ENCODE measurements at regions not wholly inside any gene's neighbourhood (a gene's known extent, or its start where the extent isn't known, plus 50 kb on each side); places are given as distances from the start of the nearest gene placed in this dataset.

DNA sequence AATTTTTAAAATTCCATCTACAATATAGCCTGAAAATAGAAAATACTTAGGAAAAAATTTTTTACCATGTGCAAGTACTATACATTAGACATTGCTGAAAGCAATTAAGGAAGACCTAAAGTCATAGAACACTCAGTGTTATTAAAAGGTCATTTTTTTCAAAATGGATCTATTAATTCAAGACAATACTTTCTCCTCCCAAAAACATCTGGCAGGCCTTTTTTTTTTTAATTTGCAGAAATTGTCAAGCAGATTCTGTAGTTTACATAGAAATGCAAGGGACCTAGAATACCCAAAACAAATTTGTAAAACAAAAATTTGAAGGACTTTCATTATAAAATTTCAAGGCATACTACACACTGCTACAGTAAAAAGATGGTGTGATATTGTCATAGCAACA lies 238.4 kb upstream of the VEPH1 start:
- DNase-seq = no peak

DNA sequence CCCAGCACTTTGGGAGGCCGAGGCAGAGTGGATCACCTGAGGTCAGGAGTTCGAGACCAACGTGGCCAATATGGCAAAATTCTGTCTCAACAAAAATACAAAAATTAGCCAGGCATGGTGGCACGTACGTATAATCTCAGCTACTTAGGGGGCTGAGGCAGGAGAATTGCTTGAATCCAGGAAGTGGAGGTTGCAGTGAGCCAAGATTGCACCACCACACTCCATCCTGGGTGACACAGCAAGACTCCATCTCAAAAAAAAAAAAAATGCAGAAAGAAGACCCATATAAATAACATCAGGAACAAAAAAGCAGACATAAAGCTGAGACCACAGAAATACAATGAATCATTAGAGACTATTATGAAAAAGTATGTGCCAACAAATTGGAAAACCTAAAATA lies 235.2 kb upstream of the VEPH1 start:
- no peak for DNase-seq

DNA sequence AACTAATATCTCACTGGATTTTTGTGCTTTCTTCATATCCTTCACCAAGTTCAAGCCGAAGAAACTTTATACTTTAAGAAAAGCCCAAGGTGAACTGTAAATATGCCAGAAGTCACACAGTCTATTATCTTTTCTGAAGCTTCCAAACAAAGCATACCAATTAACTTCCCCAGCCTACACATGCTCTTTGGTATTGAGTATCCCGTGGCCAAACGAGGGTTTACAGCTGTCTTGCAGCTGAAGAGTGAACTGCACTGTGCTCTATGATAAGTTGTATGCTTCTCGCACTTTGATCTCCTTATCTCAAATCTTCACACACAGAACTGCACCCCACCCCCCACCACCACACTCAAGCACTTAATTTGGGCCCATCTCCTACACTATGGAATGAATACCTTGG lies 215.6 kb upstream of the VEPH1 start:
- no peak for DNase-seq

DNA sequence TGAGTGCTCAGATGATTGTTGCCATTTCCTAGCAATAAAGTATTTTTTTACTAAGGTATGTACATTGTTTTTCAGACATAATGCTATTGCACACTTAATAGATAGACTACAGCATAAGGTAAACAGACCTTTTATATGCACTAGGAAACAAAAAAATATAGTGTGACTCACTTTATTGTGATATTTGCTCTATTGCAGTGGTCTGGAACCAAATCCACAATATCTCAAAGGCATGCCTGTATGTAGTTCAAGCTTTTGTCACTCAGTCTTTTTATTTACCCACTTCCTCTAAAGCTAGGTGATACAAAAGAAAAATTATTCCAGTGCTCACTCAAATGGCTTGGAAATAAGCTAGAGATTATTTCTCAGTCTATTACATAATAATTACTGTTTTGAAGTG lies 209.9 kb upstream of the VEPH1 start:
- DNase-seq = no peak

DNA sequence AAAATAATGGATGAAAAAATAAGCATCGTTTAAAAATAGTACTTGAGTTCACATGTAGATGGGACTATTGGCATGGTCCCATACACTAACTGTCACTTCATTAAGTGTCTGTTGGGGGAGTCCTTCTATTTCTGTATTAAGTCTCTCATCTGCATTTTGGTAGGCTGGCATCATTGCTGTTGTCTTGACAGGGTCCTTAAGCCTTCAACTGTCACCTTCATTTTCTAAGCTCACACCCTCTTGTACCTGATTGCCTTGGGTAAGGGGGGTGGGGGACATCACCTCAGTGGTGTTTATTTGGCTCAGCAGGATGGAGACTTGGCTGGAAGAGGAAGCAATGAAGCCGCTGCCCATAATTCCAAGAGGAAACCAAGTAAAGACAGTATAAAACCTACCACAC lies 202.0 kb upstream of the VEPH1 start:
- no peak for DNase-seq

DNA sequence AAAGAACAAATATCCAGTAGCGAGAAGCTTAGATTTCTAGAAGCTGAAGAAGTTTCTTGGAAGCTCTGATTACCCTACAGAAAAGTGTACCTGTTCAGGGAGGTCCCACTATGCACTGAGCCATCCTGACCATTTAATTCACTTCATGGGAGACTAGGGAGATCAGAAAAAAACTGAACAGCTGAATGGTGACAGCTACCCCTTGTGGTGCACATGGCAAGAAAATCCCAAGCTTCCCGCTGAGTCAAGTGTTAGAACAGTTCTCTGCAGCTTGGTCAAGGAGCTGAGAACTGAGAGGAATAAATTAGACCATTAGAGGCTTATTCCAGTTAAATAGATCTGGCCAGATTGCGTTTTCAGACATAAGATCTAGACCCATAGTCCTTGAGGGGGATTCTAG lies 197.2 kb upstream of the VEPH1 start:
- no peak for DNase-seq

DNA sequence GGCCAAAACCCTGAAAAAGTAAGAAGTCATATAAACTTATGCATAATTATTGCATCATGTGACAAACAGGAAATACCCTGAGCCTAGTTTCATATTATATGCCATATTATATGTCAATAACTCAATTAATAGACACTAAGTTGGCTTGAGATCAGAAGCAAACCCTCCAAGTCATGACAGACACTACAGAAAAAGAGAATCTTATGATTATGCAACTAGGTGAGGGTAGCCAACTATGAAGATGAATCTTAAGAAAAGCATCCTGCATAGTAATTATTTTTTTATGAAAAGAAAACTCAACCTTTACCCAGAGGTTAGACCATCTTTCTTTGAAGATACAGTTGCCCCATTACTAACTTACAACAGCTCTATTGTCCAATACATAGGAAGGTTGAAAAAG lies 192.4 kb upstream of the VEPH1 start:
- DNase-seq = no peak

DNA sequence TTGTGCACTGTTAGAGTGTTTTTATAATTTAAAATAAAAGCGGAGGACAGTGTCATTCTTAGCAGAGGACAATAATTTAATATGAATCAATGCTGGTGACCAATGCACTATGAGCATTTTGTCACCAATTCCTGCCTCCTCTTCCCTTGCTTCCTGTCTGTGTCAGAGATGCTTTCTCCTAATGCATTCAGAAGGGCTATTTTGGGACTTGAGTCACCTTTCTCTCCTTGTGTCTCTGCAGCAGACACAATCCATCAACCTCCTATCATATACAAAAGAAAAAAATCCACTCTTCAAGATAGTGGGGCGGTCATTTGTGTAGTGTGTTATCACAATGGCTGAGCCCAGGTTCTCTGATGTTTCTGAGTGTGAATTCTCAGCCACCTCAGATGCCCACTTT lies 191.9 kb upstream of the VEPH1 start:
- DNase-seq = no peak

DNA sequence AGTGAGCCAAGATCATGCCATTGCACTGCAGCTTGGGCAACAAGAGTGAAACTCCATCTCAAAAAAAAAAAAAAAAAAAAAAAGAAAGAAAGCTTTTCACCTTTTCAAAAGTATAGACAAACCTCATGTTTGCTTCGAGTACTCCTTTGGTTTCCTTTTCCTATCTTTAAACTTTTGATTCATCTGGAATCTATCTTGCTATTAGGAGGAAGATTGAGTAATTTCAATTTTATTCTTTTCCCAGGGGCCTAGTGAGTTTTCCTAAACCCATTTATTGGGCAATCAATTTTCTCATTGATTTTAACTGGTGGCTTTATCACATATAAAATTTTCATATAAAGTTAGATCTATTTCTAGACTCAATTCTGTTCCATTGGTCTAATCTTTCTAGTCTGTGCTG lies 190.5 kb upstream of the VEPH1 start:
- no peak for DNase-seq

DNA sequence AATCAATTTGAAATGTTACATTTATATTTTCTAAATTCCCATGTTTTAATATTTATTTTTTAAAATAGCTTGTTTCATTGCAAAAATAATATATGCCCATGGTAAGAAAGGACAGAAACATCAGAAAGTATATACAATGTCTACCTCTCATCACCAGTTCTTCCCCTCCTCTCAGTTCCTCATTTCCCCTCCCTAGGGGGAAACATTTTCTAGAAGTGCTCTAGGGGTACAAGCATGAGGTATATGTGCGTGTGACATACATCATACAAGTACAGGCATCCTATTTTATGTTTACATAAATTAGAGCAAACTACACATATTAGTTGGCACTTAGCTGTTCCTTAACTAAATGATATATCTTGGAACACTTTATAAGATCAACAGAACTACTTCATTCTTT lies 189.3 kb upstream of the VEPH1 start:
- DNase-seq = no peak

DNA sequence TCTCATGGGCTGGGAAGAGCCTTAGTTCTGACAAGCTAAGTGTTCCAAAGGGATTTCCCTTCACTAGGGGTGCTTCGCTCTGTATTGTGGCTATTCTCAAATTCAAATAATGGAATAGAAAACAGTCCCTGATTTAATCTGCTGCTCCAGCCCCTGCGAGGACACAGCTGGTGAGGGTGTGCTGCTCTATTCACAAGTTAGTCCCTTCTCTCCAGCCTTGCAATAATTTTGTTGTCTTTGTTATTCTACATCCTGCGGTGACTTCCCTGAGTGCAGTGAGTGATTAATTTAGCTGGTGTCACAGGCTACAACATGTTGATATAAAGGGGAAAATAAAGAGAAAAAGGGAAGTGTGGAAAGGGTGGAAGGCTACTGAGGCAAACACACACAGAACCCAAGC lies 180.5 kb upstream of the VEPH1 start:
- no peak for DNase-seq

DNA sequence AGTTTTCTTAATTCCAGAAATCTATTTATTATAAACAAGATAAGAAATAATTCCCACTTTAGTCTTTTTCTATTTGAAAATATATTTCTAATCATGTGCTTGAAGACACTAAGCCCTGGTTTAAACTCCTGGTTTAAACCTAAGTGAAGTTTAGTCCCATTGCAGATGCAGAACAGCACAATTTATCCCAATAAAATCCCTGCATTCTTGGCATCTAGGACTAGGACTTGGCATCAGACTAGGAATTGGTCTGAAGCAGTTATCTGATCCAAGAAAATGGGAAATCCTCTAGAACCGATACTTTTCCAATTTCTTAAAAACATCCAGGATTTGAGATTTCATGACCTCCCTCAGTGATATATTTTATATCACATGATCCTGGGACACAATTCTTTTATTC lies 168.8 kb upstream of the VEPH1 start:
- no peak for DNase-seq

DNA sequence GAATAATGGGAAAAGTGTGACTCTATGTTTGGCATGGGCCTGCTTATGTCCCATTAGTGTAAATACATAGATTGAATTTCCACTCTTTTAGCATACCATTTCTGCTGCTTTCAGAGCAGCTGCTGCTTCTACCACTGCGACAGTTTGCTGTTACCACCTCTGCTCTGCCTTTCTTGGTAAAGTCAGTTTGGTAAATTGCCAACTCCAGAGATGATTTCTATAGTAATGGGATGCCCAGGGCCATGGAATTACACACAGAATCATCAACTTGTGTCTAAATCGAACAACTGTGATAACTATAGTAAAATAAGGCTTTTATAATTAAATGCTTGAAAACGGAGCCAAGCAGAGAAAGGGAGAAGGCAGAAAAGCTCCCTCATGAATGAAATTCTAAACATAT lies 168.4 kb upstream of the VEPH1 start:
- DNase-seq = no peak

DNA sequence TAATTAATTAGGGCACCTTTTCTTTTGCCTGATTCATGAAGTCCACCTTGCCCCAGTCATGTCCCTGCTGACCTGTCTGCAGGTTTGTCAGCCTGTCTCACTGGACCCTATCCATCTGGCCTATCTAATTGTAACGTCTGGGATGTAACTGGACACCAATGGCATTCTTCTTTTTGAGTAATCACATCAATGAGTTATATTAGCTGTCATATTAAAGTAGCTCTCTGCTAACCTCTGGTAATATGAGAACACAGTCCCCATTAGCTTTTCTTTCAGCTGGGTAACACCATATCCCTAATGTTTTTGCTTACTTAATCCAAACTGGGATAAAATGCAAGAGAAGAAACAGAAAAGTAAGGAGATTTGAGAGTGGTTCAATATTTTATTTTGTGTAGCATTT lies 166.2 kb upstream of the VEPH1 start:
- DNase-seq = no peak

DNA sequence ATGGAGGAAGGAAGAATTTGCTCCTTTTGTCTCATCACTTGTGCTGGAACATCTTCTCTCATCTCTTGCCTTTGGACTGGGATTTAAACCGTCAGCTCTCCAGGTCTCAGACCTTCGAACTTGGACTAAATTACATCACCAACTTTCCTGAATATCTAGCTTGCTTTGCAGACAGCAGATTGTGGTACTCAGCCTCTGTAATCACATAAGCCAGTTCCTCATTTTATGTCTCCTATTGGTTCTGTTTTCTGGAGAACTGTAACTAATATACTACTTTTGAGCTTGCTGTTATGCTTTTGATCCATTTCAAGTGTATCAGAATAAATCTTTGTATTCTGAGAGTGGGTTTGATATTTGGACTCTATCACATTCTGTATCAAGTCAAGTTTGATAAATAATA lies 164.3 kb upstream of the VEPH1 start:
- DNase-seq = no peak

DNA sequence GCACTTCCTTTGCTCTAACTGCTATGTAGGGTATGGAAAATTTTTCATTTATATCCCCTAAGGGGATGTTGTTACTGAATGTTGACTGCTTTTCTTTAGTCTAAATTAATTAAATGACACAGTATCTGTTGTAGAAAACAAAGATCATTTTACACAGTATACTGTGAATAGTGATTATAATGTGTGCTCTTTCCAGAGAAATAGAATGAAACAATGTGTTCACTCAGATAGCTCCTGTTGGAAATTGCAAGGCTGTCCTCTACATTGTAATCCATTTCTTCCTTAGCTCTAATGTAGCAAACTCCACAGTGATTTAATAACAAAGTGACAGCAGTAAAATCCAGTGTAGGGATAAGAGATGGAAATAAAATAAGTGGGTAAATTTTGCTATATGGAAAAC lies 159.0 kb upstream of the VEPH1 start:
- DNase-seq = no peak

DNA sequence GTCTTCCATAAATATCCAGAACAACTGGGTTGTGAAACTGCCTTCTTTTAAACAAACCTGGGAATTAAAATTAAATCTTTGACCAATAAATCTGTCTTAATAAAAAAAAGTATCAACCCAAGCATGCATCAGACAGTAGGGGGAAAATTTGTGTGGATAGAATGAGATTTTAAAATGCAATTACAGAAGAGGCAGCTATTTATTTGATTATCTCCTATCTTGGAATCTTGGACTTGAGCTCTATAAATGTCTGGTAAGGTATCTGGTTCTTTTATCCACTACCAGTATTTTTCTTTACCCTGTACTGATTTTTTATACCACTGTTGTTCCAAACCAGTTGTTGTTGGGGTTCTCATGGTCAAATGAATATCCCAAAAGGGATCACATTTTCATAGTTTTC lies 157.6 kb upstream of the VEPH1 start:
- no peak for DNase-seq

DNA sequence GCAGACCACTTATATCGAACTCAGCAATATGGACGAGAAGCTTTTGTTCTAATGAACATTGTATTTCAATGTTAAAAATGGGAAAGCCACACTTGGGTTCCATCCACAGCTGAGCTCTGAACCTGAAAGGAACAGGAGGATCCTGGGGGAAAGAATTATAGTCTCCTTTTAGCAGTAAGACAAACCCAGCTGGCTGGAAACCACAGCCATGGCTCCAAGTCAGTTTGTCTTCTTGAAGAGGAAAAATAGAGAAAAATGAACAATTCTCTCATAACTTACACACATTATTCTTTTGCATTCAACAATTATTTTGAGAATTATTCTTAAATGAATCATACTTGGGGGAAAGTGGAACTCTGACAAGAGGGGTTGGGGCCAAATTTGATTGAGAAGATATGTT lies 149.2 kb upstream of the VEPH1 start:
- DNase-seq = no peak

DNA sequence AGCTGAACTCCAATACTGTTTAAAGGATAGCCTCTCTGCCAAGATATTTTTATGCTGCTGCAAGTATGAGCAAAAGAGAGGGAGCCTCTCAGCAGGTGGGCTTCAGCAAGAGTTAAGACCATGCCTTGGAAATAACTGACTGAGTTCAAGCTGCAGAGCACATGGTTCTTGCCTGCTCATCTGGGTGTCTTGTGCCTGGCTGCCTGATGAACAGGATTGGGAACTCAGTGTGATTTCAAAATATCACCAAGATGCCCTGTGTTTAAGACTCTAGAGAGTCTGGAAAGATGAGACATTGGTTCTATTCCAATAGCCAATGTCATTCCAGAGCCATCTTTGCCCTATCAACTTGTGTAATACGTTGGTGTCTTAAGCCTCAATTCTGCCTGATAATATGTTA lies 147.5 kb upstream of the VEPH1 start:
- no peak for DNase-seq

DNA sequence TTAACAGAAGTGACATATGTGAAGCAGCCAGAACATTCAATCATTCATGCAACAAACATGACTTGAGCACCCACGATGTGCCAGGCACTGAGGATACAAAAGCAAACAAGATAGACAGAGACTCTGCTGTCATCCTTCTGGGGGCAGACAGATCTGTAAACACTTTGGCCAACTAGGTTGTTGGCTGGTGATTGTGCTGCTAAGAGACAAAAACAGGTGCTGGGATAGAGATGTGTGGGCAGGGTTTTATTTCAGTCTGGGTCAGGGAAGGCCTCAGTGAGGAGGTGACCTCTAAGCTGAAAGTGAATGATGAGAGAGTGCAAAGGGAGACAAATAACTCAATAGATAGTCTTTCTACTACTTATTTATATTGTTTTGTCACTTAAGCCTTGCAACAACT lies 147.0 kb upstream of the VEPH1 start:
- DNase-seq = no peak

DNA sequence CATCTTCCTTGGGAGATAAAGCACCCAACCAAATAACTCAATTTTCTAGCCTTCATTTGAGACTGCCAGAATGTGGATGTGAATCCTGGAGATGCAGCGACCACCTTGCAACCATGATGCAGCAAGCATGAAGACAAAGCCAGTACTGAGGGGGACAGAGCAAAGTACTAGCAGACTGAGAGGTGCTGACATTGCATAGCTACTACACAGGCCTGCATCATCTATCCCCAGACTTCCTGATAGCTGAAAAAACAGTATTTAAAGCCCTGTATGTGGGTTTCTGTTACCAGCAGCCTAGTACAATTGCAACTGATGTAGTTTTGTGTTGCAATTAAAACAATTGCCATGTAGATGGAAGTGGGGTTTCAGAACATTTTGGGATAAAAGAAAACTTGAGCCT lies 146.3 kb upstream of the VEPH1 start:
- no peak for DNase-seq

DNA sequence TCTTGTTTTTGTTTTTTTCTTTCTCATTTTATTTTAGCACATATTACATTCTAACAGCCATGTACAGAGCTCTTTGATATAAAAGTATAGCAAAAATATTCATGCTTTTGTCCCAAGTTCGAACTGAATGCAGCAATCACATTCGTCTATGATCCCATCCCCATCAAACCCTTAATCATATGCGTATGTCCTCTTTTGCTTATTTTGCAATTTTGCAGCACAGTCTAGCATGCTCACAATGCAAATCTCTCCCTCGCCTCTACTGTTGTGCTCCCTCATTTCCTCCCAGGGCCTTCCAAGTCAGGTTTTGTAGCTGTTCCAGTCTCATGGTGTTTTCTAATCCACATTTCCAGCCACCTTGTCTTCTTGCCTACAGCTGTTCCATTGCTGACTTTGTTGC lies 144.6 kb upstream of the VEPH1 start:
- no peak for DNase-seq

DNA sequence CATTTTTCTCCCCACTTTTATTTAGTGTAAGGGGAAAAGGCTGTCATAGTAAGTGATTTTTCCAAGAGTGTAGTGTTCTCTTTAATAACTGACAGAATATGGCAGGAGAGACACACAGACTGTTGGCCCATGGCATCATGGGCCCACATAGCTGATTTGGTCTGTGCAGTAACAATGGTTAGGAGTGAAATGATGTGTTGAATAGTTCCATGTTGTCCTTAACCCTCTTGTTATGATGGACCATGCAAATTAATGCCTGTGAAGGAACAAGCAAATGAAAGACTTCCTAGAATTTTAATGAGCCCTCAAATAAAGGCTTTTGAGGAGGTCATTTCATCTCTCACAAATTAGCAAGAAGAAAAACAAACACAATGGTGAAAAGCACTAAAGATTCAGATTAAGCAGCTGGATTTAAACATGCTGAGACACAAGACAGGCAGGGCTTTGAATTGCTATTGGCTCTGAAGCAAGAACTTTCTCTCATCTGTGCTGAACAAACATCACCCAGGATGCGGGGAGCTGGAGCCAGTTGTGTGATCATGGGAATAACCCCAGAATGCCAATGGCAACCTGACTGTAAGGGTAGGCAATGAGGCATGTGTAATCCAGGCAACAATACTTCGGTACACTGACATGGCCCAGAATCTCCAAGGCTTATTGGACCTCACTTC lies 136.7 kb upstream of the VEPH1 start:
- peak in 5 of 58 donors; percentile 1 to 26 (median 12) for DNase-seq

DNA sequence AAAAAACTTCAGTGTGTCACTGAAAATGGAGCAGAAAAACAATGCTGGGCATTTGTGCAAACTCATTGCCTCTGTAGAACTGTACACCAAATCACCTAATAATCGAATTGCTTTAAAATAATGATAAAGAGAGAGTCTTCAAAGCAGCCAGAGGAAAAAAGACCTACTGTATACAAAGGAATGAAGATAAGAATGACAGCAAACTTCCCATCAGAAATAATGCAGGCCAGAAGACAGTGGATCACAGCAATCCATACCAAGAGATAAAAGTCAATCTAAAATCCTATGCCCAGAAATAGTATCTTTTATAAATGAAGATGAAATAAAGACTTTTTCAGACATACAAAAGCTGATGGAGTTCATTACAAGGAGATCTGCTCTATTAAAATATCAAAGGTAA lies 134.7 kb upstream of the VEPH1 start:
- no peak for DNase-seq

Data from anterior cingulate cortex (tissue), 58 donors.